Panc1 (cell line): ENCODE measurements at regions not wholly inside any gene's neighbourhood (a gene's known extent, or its start where the extent isn't known, plus 50 kb on each side); places are given as distances from the start of the nearest gene placed in this dataset.

Experiments
- ATAC-seq: fragments of 200-7000 bp; cut with Tn5 transposase; 2 replicates; pipeline ENCODE4 v1.9.1; 2020; ENCODE audit warnings: mild to moderate bottlenecking, moderate library complexity
- BruUV-seq: library from RNA; stranded (reverse); fragments of 400-500 nt; replicated peaks from 2 replicates; lab custom pipeline; 2021; lab: Mats Ljungman, UMichigan
- CTCF ChIA-PET: fragments of 300-600 bp; sonication (Branson Sonifier 250); formaldehyde crosslinking; loops from one replicate; lab custom pipeline; 2022; ENCODE audit warnings: antibody characterized with exemption; lab: Charles Lee
- POLR2A ChIA-PET: fragments of 300-600 bp; sonication (Branson Sonifier 250); formaldehyde crosslinking; loops from one replicate; lab custom pipeline; 2022; ENCODE audit warnings: antibody characterized with exemption; lab: Charles Lee
- DNase-seq: peaks from one replicate; pipeline ENCODE4 v3.0.0-alpha.2; 2010; ENCODE audit warnings: low read depth, low spot score
- H3K27ac ChIP-seq: 2 replicates; pipeline ENCODE4 v1.5.1; 2011; ENCODE audit warnings: mild to moderate bottlenecking, low read length, inconsistent platforms
- H3K27me3 ChIP-seq: fragments of 200-500 bp; sonication (Bioruptor generic); 2 replicates; pipeline ENCODE4 v1.6.0; 2014; ENCODE audit warnings: low read length, inconsistent platforms; ENCODE audit not compliant: control insufficient read depth, insufficient read depth
- H3K36me3 ChIP-seq: fragments of 200-500 bp; sonication (Bioruptor generic); 2 replicates; pipeline ENCODE4 v1.5.1; 2014; ENCODE audit warnings: inconsistent platforms, mild to moderate bottlenecking, low read length, moderate library complexity; ENCODE audit not compliant: control insufficient read depth, insufficient read depth
- H3K4me1 ChIP-seq: 2 replicates; pipeline ENCODE4 v1.5.1; 2011; ENCODE audit warnings: inconsistent platforms, mild to moderate bottlenecking, low read length, moderate library complexity; ENCODE audit not compliant: control insufficient read depth, insufficient read depth
- H3K4me3 ChIP-seq, 2 experiments: 2 replicates each; pipeline ENCODE4 v1.5.1; 2011 to 2012; ENCODE audit warnings: low read depth in 2 of 2, low read length in 2 of 2, mild to moderate bottlenecking in 2 of 2, inconsistent platforms in 1 of 2, moderate library complexity in 1 of 2
- H3K9me3 ChIP-seq: fragments of 200-500 bp; sonication (Bioruptor generic); 2 replicates; pipeline ENCODE4 v1.5.1; 2014; ENCODE audit warnings: low read depth, mild to moderate bottlenecking, inconsistent platforms, low read length, moderate library complexity; ENCODE audit not compliant: control insufficient read depth, insufficient read depth
- CTCF ChIP-seq: fragments of 450-650 bp; IDR thresholded peaks from 2 replicates; pipeline ENCODE4 v1.5.1; 2017; ENCODE audit warnings: mild to moderate bottlenecking
- POLR2AphosphoS5 ChIP-seq: IDR thresholded peaks from 2 replicates; pipeline ENCODE4 v1.6.1; 2012; ENCODE audit warnings: mild to moderate bottlenecking, low read depth, low read length, moderate library complexity
- REST ChIP-seq, 2 experiments: IDR thresholded peaks; 2 replicates each; pipeline ENCODE4 v1.6.1; 2011 to 2012; ENCODE audit warnings: low read depth in 2 of 2, control low read depth in 1 of 2, low read length in 1 of 2, mild to moderate bottlenecking in 1 of 2, moderate library complexity in 1 of 2; ENCODE audit not compliant: insufficient read depth in 1 of 2
- SIN3A ChIP-seq: IDR thresholded peaks from 2 replicates; pipeline ENCODE4 v1.6.1; 2012; ENCODE audit warnings: low read depth, mild to moderate bottlenecking, low read length, moderate library complexity, borderline replicate concordance; ENCODE audit not compliant: insufficient read depth
- TCF7L2 ChIP-seq: IDR thresholded peaks from 2 replicates; pipeline ENCODE4 v1.6.1; 2011; ENCODE audit warnings: mild to moderate bottlenecking, low read depth, low read length, inconsistent platforms
- in situ Hi-C: cut with HindIII; loops from 2 replicates; pipeline ENCODE4 v1.10.0; 2016; ENCODE audit warnings: low sequenced_read_pairs, low pct_unique_long_range_greater_than_20kb
- intact Hi-C: fragments of 100-400 bp; cut with micrococcal nuclease; formaldehyde crosslinking; loops from one replicate; pipeline ENCODE4 v1.10.0; 2022; ENCODE audit not compliant: unreplicated experiment

GRCh38 chr1:55276671-55277376 lies 61.7 kb upstream of the USP24 start:
- no peaks in the 10 kb centered on the region for H3K9me3 ChIP-seq
- no TSS peak for BruUV-seq
- CTCF ChIA-PET = interaction anchor here (0.6 to 1.6 kb wide), 4 partner anchors 65 to 831 kb away, joined by 3 to 7 read pairs (median 4); no protein-coding TSS in a partner anchor
- in situ Hi-C loops = no loop called here
- peaks cover 6% of the 10 kb centered on the region; the same call in 1 of the 2 replicates for H3K4me1 ChIP-seq
- ATAC-seq = no peak
- H3K4me3 ChIP-seq = no peak overlapping the region
- POLR2A ChIA-PET = no interaction called here
- no peaks in the 10 kb centered on the region for H3K27me3 ChIP-seq
- intact Hi-C loops = loop anchor here (1.0 to 5.0 kb wide), 2 partner anchors 60 to 137 kb away; partner anchors contain the start of gene USP24
- no peak for TF ChIP-seq SIN3A
- TF ChIP-seq CTCF = no peak
- H3K36me3 ChIP-seq = no peaks in the 10 kb centered on the region
- H3K27ac ChIP-seq = no peak overlapping the region
- no peak for DNase-seq

- Histone ChIP-seq H3K4me1 (peaks cover 6% of the 10 kb centered on the region; the same call in 1 of the 2 replicates), H3K9me3 (no peaks in the 10 kb centered on the region), H3K27me3 (no peaks in the 10 kb centered on the region), H3K27ac (no peak overlapping the region), H3K4me3 (no peak overlapping the region), H3K36me3 (no peaks in the 10 kb centered on the region)
- ATAC-seq = no peak
- CTCF ChIA-PET = interaction anchor here (0.6 kb wide), 1 partner anchor 66 kb away, joined by 3 read pairs; no protein-coding TSS in a partner anchor
- TF ChIP-seq TCF7L2 (no peak), REST (IDR thresholded peaks at IDR 0.05; ENCODE audit: insufficient read depth in 1 of 2, low read depth in 2 of 2, low read length in 1 of 2) (no peak), CTCF (no peak), SIN3A (no peak), POLR2AphosphoS5 (no peak)
- BruUV-seq = no TSS peak
- intact Hi-C loops = loop anchor here (5.0 kb wide), 1 partner anchor 59 kb away; the partner anchor contains the start of gene USP24
- DNase-seq = no peak
- POLR2A ChIA-PET = no interaction called here
- in situ Hi-C loops = no loop called here
Observed at GRCh38 chr1:55275941-55276341, 60.8 kb upstream of the USP24 start.
